ENCODE measurements at regions not wholly inside any gene's neighbourhood (a gene's known extent, or its start where the extent isn't known, plus 50 kb on each side); places are given as distances from the start of the nearest gene placed in this dataset.

DNA sequence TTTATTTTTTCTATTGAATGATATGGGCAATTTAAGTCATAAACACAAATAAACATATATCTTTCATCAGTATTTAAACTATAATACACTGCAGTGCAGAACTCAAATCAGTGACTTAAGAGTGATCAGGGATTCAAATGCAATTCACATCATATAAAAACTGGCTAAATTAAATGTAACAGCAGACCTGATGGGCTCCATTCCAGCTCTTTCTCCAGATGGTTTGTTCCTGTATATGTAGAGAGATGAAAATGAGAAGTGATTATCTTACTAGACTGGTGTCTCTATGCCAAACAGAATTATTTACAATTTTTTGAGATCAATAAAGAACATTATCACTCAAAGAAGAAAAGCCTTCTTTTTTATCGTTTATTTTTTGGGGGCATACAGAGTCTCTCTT, 568.8 kb upstream of the ADARB2 start:
- Histone ChIP-seq H3K27me3 (no peaks in the 10 kb centered on the region), H3K27ac (no peak overlapping the region), H3K4me3 (no peak overlapping the region), H3K36me3 (no peaks in the 10 kb centered on the region), H3K9me3 (no peaks in the 10 kb centered on the region), H3K4me1 (no peaks in the 10 kb centered on the region)
- TF ChIP-seq, protein P1, sequence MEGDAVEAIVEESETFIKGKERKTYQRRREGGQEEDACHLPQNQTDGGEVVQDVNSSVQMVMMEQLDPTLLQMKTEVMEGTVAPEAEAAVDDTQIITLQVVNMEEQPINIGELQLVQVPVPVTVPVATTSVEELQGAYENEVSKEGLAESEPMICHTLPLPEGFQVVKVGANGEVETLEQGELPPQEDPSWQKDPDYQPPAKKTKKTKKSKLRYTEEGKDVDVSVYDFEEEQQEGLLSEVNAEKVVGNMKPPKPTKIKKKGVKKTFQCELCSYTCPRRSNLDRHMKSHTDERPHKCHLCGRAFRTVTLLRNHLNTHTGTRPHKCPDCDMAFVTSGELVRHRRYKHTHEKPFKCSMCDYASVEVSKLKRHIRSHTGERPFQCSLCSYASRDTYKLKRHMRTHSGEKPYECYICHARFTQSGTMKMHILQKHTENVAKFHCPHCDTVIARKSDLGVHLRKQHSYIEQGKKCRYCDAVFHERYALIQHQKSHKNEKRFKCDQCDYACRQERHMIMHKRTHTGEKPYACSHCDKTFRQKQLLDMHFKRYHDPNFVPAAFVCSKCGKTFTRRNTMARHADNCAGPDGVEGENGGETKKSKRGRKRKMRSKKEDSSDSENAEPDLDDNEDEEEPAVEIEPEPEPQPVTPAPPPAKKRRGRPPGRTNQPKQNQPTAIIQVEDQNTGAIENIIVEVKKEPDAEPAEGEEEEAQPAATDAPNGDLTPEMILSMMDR (IDR thresholded peaks at IDR 0.05), result no peak
- ATAC-seq, result no peak
- no peak for DNase-seq
- intact Hi-C loops (cut with DNase I), result no loop called here

GRCh38 chr10:2303169-2303568, 565.8 kb upstream of the ADARB2 start:
- Histone ChIP-seq H3K36me3 (no peaks in the 10 kb centered on the region), H3K9me3 (no peaks in the 10 kb centered on the region), H3K27me3 (no peaks in the 10 kb centered on the region), H3K4me1 (no peaks in the 10 kb centered on the region), H3K27ac (no peak overlapping the region), H3K4me3 (no peak overlapping the region)
- TF ChIP-seq, protein P1 (IDR thresholded peaks at IDR 0.05), result no peak
- intact Hi-C loops (cut with DNase I), result no loop called here
- DNase-seq (no peak), ATAC-seq (no peak)

DNA sequence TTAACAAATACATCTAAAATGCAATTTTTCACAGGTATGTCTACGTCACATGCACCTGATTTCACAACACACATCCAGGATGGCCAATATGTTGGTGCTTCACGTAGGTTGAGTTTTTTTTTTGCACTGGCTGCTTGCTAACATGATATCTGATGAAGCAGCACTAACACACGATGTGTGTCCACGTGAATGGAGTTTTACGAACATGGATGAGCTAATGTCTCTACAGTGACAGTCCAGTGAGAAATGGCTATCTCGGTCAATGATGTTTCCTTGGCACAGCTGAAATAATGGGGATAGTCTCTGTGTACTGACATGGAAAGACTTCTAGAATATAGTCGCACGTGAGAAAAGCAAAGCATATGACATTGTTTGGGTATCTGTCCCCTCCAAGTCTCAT, 563.9 kb upstream of the ADARB2 start:
- TF ChIP-seq, protein P1 (IDR thresholded peaks at IDR 0.05), result no peak
- ATAC-seq (no peak), DNase-seq (no peak)
- no peak overlapping the region for H3K27ac ChIP-seq
- H3K36me3 ChIP-seq, result no peaks in the 10 kb centered on the region
- H3K4me1 ChIP-seq, result no peaks in the 10 kb centered on the region
- H3K27me3 ChIP-seq, result no peaks in the 10 kb centered on the region
- no peaks in the 10 kb centered on the region for H3K9me3 ChIP-seq
- intact Hi-C loops (cut with DNase I), result no loop called here
- H3K4me3 ChIP-seq, result no peak overlapping the region

DNA sequence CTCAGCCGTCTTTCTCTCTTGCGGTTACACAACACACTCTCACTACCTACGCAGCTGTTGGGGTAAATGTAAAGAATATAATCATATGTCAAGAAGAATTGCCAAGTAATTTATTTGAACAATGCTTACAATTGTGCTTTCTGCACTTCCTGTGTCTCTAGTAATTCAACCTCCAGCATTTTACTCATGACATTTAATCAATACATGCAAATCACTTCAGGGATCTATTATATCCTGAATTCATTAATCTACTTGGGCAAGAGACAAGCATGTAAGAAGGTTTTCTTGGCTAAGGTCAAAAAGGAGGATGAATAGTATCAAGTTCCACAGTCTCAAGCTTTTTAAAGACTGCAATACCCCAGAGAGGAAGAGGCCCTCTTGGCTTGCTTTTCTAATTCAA, 562.9 kb upstream of the ADARB2 start:
- no peak for DNase-seq
- no peaks in the 10 kb centered on the region for H3K27me3 ChIP-seq
- H3K27ac ChIP-seq, result no peak overlapping the region
- intact Hi-C loops (cut with DNase I), result no loop called here
- no peak overlapping the region for H3K4me3 ChIP-seq
- TF ChIP-seq, protein P1 (IDR thresholded peaks at IDR 0.05), result no peak
- H3K4me1 ChIP-seq, result no peaks in the 10 kb centered on the region
- H3K36me3 ChIP-seq, result no peaks in the 10 kb centered on the region
- ATAC-seq, result no peak
- H3K9me3 ChIP-seq, result no peaks in the 10 kb centered on the region

GRCh38 chr10:2296179-2296891, 559.0 kb upstream of the ADARB2 start:
- DNase-seq, result no peak
- intact Hi-C loops (cut with DNase I), result no loop called here
- Histone ChIP-seq H3K9me3 (no peaks in the 10 kb centered on the region), H3K27me3 (no peaks in the 10 kb centered on the region), H3K4me3 (no peak overlapping the region), H3K4me1 (no peaks in the 10 kb centered on the region), H3K36me3 (no peaks in the 10 kb centered on the region), H3K27ac (no peak overlapping the region)
- ATAC-seq, result no peak
- TF ChIP-seq, protein P1 (IDR thresholded peaks at IDR 0.05), result no peak

- H3K27ac ChIP-seq, result no peak overlapping the region
- intact Hi-C loops (cut with DNase I), result no loop called here
- no peaks in the 10 kb centered on the region for H3K4me1 ChIP-seq
- ATAC-seq, result no peak
- TF ChIP-seq, protein P1 (IDR thresholded peaks at IDR 0.05), result no peak
- no peaks in the 10 kb centered on the region for H3K9me3 ChIP-seq
- no peaks in the 10 kb centered on the region for H3K36me3 ChIP-seq
- no peak overlapping the region for H3K4me3 ChIP-seq
- H3K27me3 ChIP-seq, result no peaks in the 10 kb centered on the region
- no peak for DNase-seq
Observed at GRCh38 chr10:2294739-2295138, 557.4 kb upstream of the ADARB2 start.

All from upper lobe of right lung (tissue), 1 donor.